GM18511 (cell line): ENCODE measurements at regions not wholly inside any gene's neighbourhood (a gene's known extent, or its start where the extent isn't known, plus 50 kb on each side); places are given as distances from the start of the nearest gene placed in this dataset.
"Not testable (repeated sequence)": the region's sequence is repeated elsewhere in the genome, so short reads cannot be mapped to it uniquely, and the experiment has no call there.

Source experiments
- ATAC-seq: cut with Tn5 transposase; IDR thresholded peaks from one replicate; pipeline ENCODE4 v1.9.1; 2021; ENCODE audit warnings: mild to moderate bottlenecking, moderate library complexity; ENCODE audit not compliant: unreplicated experiment

GRCh38 chr2:209261366-209262053 is 162.3 kb upstream of the MAP2 start:
- not testable (repeated sequence) for ATAC-seq

- no peak for ATAC-seq
Measured at GRCh38 chr2:209269024-209269423, 154.8 kb upstream of the MAP2 start.

- no peak for ATAC-seq
Measured at GRCh38 chr2:209276000-209276399, 147.8 kb upstream of the MAP2 start.

- no peak for ATAC-seq
Measured at GRCh38 chr2:209277444-209277843, 146.4 kb upstream of the MAP2 start.

- ATAC-seq = no peak
Measured at GRCh38 chr2:209298601-209299000, 125.2 kb upstream of the MAP2 start.

GRCh38 chr2:209299478-209299877 is 124.4 kb upstream of the MAP2 start:
- not testable (repeated sequence) for ATAC-seq

- not testable (repeated sequence) for ATAC-seq
Measured at GRCh38 chr2:209300766-209301165, 123.1 kb upstream of the MAP2 start.

GRCh38 chr2:209305026-209305425 is 118.8 kb upstream of the MAP2 start:
- no peak for ATAC-seq

- no peak for ATAC-seq
Measured at GRCh38 chr2:209305746-209306196, 118.1 kb upstream of the MAP2 start.

GRCh38 chr2:209307161-209308001 is 116.5 kb upstream of the MAP2 start:
- no peak for ATAC-seq

GRCh38 chr2:209308415-209308814 is 115.4 kb upstream of the MAP2 start:
- ATAC-seq = no peak

- ATAC-seq = no peak
Measured at GRCh38 chr2:209311948-209312347, 111.9 kb upstream of the MAP2 start.

GRCh38 chr2:209312450-209312849 is 111.4 kb upstream of the MAP2 start:
- ATAC-seq = not testable (repeated sequence)

- ATAC-seq = no peak
Measured at GRCh38 chr2:209314653-209315052, 109.2 kb upstream of the MAP2 start.

GRCh38 chr2:209316141-209316540 is 107.7 kb upstream of the MAP2 start:
- no peak for ATAC-seq

GRCh38 chr2:209321076-209321475 is 102.8 kb upstream of the MAP2 start:
- ATAC-seq = no peak

GRCh38 chr2:209321581-209321980 is 102.3 kb upstream of the MAP2 start:
- no peak for ATAC-seq

- no peak for ATAC-seq
Measured at GRCh38 chr2:209322041-209322440, 101.8 kb upstream of the MAP2 start.

GRCh38 chr2:209322905-209323512 is 100.8 kb upstream of the MAP2 start:
- ATAC-seq = no peak

- no peak for ATAC-seq
Measured at GRCh38 chr2:209323738-209324137, 100.1 kb upstream of the MAP2 start.

GRCh38 chr2:209324281-209324680 is 99.6 kb upstream of the MAP2 start:
- ATAC-seq = no peak
